ENCODE measurements at regions not wholly inside any gene's neighbourhood (a gene's known extent, or its start where the extent isn't known, plus 50 kb on each side); places are given as distances from the start of the nearest gene placed in this dataset.
"Not testable (repeated sequence)": the region's sequence is repeated elsewhere in the genome, so short reads cannot be mapped to it uniquely, and the experiment has no call there.

GRCh38 chr6:126891158-126891557 is 227.3 kb upstream of the RSPO3 start:
- no peak for DNase-seq (ENCODE audit: low read depth in 1 of 2, low spot score in 1 of 2)
- TF ChIP-seq JUND (IDR thresholded peaks at IDR 0.05; ENCODE audit: low read depth), result no peak
- in situ Hi-C loops (cut with HindIII; ENCODE audit: low pct_unique_long_range_greater_than_20kb, low sequenced_read_pairs), result no loop called here

- DNase-seq (ENCODE audit: low read depth in 1 of 2, low spot score in 1 of 2); in situ Hi-C loops (cut with HindIII; ENCODE audit: low pct_unique_long_range_greater_than_20kb, low sequenced_read_pairs): not testable (repeated sequence)
Observed at GRCh38 chr6:126892869-126893268, 225.6 kb upstream of the RSPO3 start.

DNA sequence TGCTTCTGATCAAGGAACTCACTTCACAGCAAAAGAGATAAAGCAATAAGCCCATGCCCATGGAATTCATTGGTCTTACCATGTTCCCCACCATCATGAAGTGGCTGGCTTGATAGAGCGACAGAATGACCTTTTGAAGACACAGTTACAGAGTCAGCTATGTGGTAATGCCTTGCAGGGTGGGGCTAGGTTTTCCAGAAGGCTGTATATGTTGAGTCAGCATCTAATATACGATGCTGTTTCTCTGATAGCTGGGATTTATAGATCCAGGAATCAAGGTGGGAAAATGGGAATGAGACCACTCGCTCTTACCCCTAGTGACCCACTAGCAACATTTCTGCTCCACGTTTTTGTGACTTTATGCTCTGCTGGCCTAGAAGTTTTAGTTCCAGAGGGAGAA is 220.7 kb upstream of the RSPO3 start:
- DNase-seq (ENCODE audit: low read depth in 1 of 2, low spot score in 1 of 2), result no peak
- in situ Hi-C loops (cut with HindIII; ENCODE audit: low pct_unique_long_range_greater_than_20kb, low sequenced_read_pairs), result no loop called here
- TF ChIP-seq JUND (IDR thresholded peaks at IDR 0.05; ENCODE audit: low read depth), result no peak

DNA sequence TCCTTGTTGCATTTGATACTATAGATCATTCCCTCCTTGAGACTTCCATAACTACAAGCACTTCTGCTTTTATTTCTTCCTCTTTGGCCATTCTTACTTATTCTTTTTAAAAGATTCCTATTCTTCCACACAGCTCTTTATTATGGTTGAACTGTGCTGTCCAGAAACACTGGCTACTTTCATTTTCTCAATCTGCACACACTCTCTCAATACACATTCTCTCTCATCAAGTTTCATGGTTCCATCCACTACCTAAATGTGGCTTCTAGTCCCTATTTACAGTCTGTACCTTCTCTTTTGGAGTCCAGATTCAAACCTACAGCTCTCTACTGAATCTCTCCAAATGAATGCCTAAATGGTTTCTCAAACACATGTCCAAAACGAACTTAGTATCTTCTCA is 214.3 kb upstream of the RSPO3 start:
- no peak for DNase-seq (ENCODE audit: low read depth in 1 of 2, low spot score in 1 of 2)
- no peak for TF ChIP-seq JUND (IDR thresholded peaks at IDR 0.05; ENCODE audit: low read depth)
- in situ Hi-C loops (cut with HindIII; ENCODE audit: low pct_unique_long_range_greater_than_20kb, low sequenced_read_pairs), result no loop called here

GRCh38 chr6:126905917-126906316 is 212.6 kb upstream of the RSPO3 start:
- no peak for DNase-seq (ENCODE audit: low read depth in 1 of 2, low spot score in 1 of 2)
- no peak for TF ChIP-seq JUND (IDR thresholded peaks at IDR 0.05; ENCODE audit: low read depth)
- in situ Hi-C loops (cut with HindIII; ENCODE audit: low pct_unique_long_range_greater_than_20kb, low sequenced_read_pairs), result no loop called here

DNA sequence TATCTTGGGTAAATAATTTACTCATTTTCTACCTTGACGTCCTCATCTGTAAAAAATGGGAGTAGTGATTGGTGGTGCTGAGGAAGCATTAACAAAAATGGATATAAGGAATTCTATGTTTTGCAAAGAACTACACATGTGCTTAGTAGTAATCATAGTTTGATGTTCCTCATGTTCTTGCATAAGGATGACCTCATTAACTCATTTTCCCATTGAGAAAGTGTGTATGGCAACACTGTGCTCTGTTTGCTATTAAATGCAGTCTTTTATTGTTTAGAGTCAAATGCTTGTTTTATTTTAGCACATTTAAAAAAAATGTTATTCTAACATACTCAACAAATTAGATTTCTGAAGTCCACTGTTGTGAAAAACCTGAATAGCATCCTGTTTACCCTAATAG is 211.2 kb upstream of the RSPO3 start:
- in situ Hi-C loops (cut with HindIII; ENCODE audit: low pct_unique_long_range_greater_than_20kb, low sequenced_read_pairs), result no loop called here
- TF ChIP-seq JUND (IDR thresholded peaks at IDR 0.05; ENCODE audit: low read depth), result no peak
- no peak for DNase-seq (ENCODE audit: low read depth in 1 of 2, low spot score in 1 of 2)

DNA sequence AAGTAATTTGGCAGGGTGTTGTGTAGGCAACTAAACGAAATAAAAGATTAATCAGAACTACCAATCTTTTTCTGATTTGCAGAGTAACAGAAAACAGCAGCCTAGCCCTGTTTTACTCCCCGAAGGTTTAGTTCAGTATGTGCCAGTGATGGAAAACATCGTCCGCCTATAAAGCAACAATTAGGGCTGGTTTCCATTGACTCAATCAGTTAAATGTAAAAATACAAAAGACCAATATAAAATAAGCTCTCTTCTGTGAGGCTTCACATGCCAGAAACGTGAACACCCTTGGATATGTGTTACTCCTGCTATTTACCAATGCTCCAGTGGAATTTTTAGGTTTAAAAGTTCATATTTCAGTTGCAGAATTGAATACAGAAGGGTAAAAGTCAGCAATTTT is 210.5 kb upstream of the RSPO3 start:
- no peak for DNase-seq (ENCODE audit: low read depth in 1 of 2, low spot score in 1 of 2)
- in situ Hi-C loops (cut with HindIII; ENCODE audit: low pct_unique_long_range_greater_than_20kb, low sequenced_read_pairs), result no loop called here
- TF ChIP-seq JUND (IDR thresholded peaks at IDR 0.05; ENCODE audit: low read depth), result no peak

DNA sequence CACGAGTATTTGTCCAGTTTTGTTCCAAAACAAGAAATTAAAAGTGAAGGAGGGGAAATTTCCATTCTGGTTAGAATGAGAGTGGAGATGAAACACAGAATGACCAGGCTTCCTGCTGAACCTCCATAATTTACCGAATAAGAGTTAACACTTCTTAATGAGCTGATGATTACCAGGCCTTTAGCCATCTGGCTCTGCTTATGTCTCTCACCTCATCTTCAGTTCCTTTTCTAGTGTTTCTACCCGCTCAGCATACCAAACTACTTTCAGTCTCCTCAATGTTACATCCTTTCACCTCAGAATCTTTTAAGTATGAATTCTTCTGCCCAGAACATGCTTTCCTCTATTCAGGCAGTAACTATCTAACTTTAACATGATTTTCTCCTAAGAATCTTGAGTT is 209.0 kb upstream of the RSPO3 start:
- no peak for TF ChIP-seq JUND (IDR thresholded peaks at IDR 0.05; ENCODE audit: low read depth)
- DNase-seq (ENCODE audit: low read depth in 1 of 2, low spot score in 1 of 2), result no peak
- in situ Hi-C loops (cut with HindIII; ENCODE audit: low pct_unique_long_range_greater_than_20kb, low sequenced_read_pairs), result no loop called here

- TF ChIP-seq JUND (IDR thresholded peaks at IDR 0.05; ENCODE audit: low read depth), result no peak
- in situ Hi-C loops (cut with HindIII; ENCODE audit: low pct_unique_long_range_greater_than_20kb, low sequenced_read_pairs), result no loop called here
- DNase-seq (ENCODE audit: low read depth in 1 of 2, low spot score in 1 of 2), result no peak
Observed at GRCh38 chr6:126913651-126914050, 204.8 kb upstream of the RSPO3 start.

DNA sequence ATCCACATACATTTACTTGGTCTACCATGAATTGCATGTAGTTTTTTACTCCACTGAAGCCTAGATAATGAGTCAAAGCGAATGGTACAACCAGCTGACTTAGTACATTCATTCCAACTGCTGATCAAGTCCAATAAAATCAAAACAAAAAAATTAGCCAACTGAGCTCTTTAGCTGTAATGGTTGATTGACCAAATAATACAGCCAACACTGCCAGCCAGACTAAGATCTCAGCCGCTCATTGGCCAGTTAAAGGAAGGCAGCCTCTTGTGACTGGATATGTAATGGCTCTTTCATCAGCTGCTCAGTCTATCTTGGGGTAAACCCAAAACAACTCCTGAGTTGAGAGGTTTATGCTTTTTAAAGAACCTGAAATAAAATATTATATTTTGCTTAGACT is 204.3 kb upstream of the RSPO3 start:
- in situ Hi-C loops (cut with HindIII; ENCODE audit: low pct_unique_long_range_greater_than_20kb, low sequenced_read_pairs), result no loop called here

DNA sequence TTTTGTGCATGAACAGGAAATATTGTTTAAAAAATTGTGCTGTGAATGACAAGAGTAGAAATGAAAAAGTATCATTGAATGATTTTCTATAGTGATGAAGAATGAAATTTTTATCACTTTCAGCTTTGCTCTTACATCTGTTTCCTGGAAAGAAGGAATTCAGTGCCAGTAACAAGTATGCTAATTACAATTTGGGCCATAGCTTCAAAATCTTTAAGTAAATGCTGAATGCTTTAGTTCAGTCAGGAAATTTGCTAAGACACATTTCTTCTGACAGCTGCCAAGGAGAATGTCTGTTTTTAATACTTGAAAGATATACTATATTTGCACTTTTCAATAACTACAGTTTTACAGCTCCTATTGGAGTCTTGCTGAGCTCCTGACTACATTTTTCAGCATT is 203.7 kb upstream of the RSPO3 start:
- DNase-seq (ENCODE audit: low read depth in 1 of 2, low spot score in 1 of 2), result no peak
- TF ChIP-seq JUND (IDR thresholded peaks at IDR 0.05; ENCODE audit: low read depth), result no peak
- in situ Hi-C loops (cut with HindIII; ENCODE audit: low pct_unique_long_range_greater_than_20kb, low sequenced_read_pairs), result no loop called here

More for the DNA sequence above, 204.3 kb upstream of the RSPO3 start:
- no peak for TF ChIP-seq JUND (IDR thresholded peaks at IDR 0.05; ENCODE audit: low read depth)
- DNase-seq (ENCODE audit: low read depth in 1 of 2, low spot score in 1 of 2), result no peak

GRCh38 chr6:126919947-126920346 is 198.5 kb upstream of the RSPO3 start:
- TF ChIP-seq JUND (IDR thresholded peaks at IDR 0.05; ENCODE audit: low read depth), result no peak
- in situ Hi-C loops (cut with HindIII; ENCODE audit: low pct_unique_long_range_greater_than_20kb, low sequenced_read_pairs), result no loop called here
- no peak for DNase-seq (ENCODE audit: low read depth in 1 of 2, low spot score in 1 of 2)

DNA sequence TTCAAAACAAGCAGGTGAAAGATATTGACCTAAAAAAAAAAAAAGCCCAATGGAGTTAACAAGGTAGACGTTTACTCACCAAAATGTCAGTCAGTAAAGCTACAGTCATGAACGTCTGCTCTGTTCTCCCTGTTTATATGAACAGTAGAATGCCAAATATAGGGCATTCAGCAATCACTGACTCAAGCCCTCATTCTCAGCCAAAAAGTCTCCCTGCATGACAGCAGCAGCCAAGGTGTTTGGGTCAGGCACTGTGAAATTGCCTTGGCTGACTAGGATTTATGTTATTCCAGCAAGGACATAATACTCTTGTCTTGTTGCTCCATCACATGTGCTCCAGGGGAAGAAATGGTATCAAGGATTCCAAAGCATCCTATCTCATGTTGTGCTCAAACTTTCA is 194.7 kb upstream of the RSPO3 start:
- no peak for TF ChIP-seq JUND (IDR thresholded peaks at IDR 0.05; ENCODE audit: low read depth)
- no peak for DNase-seq (ENCODE audit: low read depth in 1 of 2, low spot score in 1 of 2)
- in situ Hi-C loops (cut with HindIII; ENCODE audit: low pct_unique_long_range_greater_than_20kb, low sequenced_read_pairs), result no loop called here

- in situ Hi-C loops (cut with HindIII; ENCODE audit: low pct_unique_long_range_greater_than_20kb, low sequenced_read_pairs), result no loop called here
- TF ChIP-seq JUND (IDR thresholded peaks at IDR 0.05; ENCODE audit: low read depth), result no peak
Observed at GRCh38 chr6:126926926-126927325, 191.5 kb upstream of the RSPO3 start.

GRCh38 chr6:126927841-126928240 is 190.6 kb upstream of the RSPO3 start:
- in situ Hi-C loops (cut with HindIII; ENCODE audit: low pct_unique_long_range_greater_than_20kb, low sequenced_read_pairs), result no loop called here
- no peak for TF ChIP-seq JUND (IDR thresholded peaks at IDR 0.05; ENCODE audit: low read depth)
- no peak for DNase-seq (ENCODE audit: low read depth in 1 of 2, low spot score in 1 of 2)

More at GRCh38 chr6:126926926-126927325, 191.5 kb upstream of the RSPO3 start:
- DNase-seq (ENCODE audit: low read depth in 1 of 2, low spot score in 1 of 2), result no peak

Data from T47D (cell line).